NCI-H1048 (cell line): ENCODE measurements at regions not wholly inside any gene's neighbourhood (a gene's known extent, or its start where the extent isn't known, plus 50 kb on each side); places are given as distances from the start of the nearest gene placed in this dataset.
"Not testable (repeated sequence)": the region's sequence is repeated elsewhere in the genome, so short reads cannot be mapped to it uniquely, and the experiment has no call there.

Experiments
- DNase-seq: peaks from one replicate; lab custom pipeline; 2025; lab: John Stamatoyannopoulos, UW

DNA sequence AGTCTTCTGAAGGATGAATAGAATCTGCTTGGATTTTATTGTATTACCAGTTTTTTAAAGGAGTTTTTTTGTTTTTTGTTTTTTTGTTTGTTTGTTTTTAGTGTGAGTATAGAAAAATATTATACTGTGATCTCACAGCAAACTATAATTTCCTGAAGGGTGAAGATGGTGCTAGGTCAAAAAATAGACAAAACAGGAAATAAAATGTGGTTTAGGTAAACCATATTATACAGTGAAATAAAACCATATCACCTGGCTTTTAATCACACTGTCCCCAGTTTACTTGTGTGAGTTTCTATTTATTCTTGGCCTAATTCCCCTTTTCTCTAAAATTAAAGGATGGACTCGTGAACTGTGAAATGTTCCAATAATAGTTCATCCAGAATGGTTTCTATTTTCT lies 841.3 kb upstream of the CTNND2 start:
- DNase-seq: no peak

DNA sequence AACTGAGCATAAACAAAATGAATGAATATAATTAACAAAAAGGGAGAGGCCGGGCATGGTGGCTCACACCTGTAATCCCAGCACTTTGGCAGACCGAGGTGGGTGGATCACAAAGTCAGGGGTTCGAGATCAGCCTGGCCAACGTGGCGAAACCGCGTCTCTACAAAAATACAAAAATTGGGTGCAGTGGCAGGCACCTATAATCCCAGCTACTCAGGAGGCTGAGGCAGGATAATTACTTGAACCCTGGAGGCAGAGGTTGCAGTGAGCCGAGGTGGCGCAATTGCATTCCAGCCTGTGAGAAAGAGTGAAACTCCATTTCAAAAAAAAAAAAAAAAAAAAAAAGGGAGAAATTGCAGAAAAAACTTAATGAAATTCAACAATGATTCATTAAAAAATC lies 839.3 kb upstream of the CTNND2 start:
- DNase-seq: no peak

GRCh38 chr5:12730354-12730753 lies 826.1 kb upstream of the CTNND2 start:
- DNase-seq: no peak

DNA sequence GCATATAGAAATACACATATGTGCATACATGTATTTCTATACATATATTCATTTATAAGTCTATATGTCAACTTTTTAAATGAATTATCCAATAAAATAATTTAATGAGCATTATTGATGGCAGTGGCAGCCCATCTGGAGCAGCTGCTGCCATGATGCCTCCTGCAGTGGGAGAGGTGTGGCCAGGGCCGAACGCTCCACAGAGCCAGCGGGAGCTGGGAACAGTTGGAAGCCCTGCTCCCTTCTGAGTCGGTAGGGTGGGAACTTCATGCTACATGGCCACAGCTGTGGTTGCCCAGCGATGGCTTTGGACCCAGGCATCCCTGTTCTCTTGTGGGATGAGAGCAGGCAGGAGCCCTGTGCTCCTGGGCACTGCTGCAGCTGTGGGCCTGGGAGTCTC lies 812.4 kb upstream of the CTNND2 start:
- no peak for DNase-seq

DNA sequence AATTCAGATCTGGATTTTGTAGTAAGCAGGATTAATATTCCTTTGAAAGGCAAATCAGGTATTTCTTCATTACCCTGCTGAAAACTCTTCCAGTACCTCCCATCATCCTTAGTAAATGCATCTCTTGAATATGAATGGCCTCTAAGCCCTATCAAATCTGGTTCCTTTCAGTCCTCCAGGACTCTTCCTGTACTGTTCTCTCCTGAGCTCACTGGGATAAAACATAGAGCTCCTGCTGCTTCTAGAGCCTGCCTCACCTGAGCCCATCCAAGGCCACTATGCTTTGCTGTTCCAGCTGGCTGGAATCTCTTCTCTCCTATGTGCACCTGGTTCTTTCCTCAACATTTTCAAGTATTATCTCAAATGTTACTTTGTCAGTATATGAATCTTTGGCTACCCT lies 803.3 kb upstream of the CTNND2 start:
- DNase-seq: no peak

- no peak for DNase-seq
Measured at GRCh38 chr5:12704955-12705354, 800.7 kb upstream of the CTNND2 start.

DNA sequence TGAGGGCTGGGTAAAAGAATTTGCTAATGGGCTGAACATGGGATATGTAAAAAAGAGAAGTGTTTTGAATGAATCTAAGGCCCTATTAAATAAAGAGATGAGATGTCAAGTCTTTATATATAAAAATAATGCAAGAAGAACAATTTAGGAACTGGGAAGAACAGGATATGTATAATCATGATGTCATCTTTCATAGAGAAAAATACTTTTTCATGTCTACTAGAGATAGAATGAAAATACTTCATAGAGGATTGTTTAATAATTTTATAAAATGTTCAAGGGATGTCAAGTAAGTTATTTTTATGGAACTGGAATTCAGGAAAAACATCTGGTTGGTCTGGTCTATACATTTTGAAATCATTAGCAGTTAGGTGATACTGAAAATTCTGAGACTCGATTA lies 799.0 kb upstream of the CTNND2 start:
- no peak for DNase-seq

DNA sequence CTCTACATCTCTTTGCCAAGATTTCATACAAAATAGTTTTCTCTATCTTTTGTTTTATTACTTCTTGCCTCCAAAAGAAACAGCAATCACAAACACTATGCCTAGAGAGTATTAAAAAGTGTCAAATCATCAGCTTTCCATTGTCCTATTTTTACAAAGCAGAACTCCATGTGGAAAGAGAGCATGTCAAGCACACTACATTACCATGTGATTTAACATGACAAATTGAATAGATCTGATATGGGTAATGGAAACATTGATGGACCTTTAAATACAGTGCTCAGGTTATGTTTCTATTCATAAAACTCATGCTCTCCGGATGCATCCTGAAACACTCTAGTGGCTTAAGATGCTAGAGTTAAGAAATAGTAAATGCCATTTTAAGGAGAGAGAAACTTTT lies 791.4 kb upstream of the CTNND2 start:
- DNase-seq: no peak

GRCh38 chr5:12691330-12691729 lies 787.1 kb upstream of the CTNND2 start:
- no peak for DNase-seq

DNA sequence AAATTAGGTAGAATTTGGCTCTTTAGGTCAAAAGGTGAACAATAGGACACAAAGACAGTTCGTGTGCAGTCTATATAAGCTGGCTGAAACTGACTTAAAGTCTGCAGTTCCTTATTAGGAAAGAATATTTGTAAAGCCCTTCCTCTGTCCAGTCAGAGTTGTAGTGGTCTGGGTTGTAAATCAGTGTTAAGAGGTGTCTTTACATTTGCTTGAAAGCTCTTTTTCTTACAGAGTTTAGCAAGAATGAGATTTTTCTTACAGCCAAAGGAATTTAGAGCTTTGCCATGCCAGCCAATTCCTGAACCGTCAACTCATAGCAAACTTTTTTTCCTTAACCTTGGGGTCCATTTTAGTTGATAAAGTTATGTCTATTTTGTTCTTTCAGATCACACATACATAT lies 786.1 kb upstream of the CTNND2 start:
- no peak for DNase-seq

DNA sequence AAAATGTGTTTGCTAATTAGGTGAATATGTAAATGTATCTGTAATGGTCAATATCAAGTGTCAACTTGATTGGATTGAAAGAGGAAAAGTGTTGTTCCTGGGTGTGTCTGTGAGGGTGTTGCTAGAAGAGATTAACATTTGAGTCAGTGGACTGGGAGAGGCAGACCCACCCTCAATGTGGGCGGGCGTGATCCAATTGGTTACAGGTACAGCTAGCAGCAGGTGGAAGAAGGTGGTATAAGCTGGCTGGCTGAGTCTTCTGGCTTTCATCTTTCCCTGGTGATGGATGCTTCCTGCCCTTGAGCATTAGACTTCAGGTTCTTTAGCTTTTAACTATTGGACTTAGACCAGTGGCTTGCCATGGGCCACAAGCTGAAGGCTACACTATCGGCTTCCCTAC lies 779.0 kb upstream of the CTNND2 start:
- DNase-seq: no peak

DNA sequence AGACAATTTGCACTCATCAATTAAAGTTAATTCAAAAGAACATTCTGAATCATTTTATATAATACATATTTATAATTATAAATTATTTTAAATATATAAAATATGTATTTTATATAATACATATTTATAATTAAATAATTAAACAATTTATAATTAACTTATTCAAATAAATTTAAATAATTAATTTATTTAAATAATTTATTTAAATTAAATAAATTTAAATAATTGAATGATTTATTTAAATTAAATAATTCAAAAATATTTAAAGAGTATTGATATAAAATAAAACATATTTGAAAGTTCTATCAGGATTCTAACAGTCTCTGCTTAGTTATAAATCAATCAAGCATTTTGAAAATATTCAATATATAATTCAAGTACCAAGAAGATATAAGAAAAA lies 775.5 kb upstream of the CTNND2 start:
- DNase-seq: no peak

- no peak for DNase-seq
Measured at GRCh38 chr5:12675959-12676358, 771.7 kb upstream of the CTNND2 start.

GRCh38 chr5:12672141-12672540 lies 767.9 kb upstream of the CTNND2 start:
- DNase-seq: no peak

GRCh38 chr5:12669326-12669725 lies 765.1 kb upstream of the CTNND2 start:
- no peak for DNase-seq

DNA sequence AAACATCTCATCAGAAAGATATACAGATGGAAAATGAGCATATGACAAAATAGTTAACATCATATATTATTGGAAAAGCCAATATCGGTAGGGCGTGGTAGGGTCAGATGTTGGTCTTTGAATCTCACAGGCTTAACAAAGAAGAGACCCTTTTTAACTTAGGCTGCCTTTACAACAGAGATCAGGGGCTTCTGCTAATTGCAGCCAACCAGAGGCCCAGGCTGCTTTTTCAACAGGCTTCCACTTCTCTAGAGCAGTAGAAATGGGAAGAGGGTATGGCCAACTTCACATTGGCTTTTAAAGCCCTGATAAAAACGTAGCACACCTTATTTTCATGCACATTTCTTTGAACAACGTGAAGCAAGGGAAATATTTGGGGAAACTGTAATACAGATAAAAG lies 764.3 kb upstream of the CTNND2 start:
- no peak for DNase-seq

- not testable (repeated sequence) for DNase-seq
Measured at GRCh38 chr5:12667818-12668217, 763.6 kb upstream of the CTNND2 start.

GRCh38 chr5:12665772-12666171 lies 761.5 kb upstream of the CTNND2 start:
- DNase-seq: not testable (repeated sequence)

GRCh38 chr5:12662545-12663314 lies 758.5 kb upstream of the CTNND2 start:
- DNase-seq: no peak

DNA sequence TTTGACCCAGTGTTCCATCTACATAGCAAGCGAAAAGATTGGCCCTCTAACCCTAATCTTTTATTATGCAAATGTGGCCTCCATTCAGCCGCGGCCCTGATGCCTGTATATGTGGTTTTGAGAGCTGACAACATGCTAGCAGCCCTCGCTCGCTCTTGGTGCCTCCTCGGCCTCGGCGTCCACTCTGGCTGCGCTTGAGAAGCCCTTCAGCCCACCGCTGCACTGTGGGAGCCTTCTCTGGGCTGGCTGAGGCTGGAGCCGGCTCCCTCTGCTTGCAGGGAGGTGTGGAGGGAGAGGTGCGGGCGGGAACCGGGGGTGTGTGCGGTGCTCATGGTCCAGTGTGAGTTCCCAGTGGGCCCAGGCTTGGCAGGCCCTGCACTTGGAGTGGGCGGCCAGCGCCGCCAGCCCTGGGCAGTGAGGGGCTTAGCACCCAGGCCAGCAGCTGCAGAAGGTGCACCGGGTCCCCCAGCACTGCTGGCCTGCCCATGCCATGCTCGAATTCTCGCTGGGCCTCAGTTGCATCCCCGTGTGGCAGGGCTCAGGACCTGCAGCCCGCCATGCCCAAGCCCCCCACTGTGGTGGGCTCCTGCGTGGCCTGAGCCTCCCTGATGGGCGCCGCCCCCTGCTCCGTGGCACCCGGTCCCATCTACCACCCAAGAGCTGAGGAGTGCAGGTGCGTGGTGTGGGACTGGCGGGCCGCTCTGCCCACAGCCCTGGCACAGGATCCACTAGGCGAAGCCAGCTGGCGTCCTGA lies 757.5 kb upstream of the CTNND2 start:
- no peak for DNase-seq

GRCh38 chr5:12660279-12661107 lies 756.2 kb upstream of the CTNND2 start:
- DNase-seq: not testable (repeated sequence)

GRCh38 chr5:12659686-12660085 lies 755.4 kb upstream of the CTNND2 start:
- no peak for DNase-seq
